ENCODE measurements at regions not wholly inside any gene's neighbourhood (a gene's known extent, or its start where the extent isn't known, plus 50 kb on each side); places are given as distances from the start of the nearest gene placed in this dataset.
"Not testable (repeated sequence)": the region's sequence is repeated elsewhere in the genome, so short reads cannot be mapped to it uniquely, and the experiment has no call there.

DNA sequence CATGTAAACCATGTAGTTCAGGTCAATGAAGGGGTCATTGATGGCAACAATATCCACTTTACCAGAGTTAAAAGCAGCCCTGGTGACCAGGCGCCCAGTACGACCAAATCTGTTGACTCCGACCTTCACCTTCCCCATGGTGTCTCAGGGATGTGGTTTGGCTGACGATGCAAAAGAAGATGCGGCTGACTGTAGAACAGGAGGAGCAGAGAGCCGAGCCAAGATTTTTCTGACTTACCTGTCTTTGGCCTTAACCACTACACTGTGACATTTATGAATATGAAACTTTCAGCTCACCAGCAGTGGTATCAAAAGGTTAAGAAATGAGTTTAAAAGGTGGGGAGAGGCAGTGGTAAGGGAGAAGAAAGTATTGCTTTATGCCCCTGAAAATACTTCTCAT is 309.8 kb downstream of the BCOR start:
- H3K36me3 ChIP-seq (ENCODE audit: control insufficient read depth, insufficient read depth, low read length) = no peaks in the 10 kb centered on the region
- no CpG with 5 or more reads among the region's 6 CpGs for WGBS (ENCODE audit: insufficient coverage, low lambda C conversion rate)
- H3K27ac ChIP-seq (ENCODE audit: low read length) = no peak overlapping the region
- H3K4me3 ChIP-seq (ENCODE audit: low read length) = no peak overlapping the region
- H3K9me3 ChIP-seq (ENCODE audit: control insufficient read depth, low read depth, low read length) = no peaks in the 10 kb centered on the region
- no peaks in the 10 kb centered on the region for H3K27me3 ChIP-seq (ENCODE audit: control insufficient read depth, insufficient read depth, low read length)
- no peaks in the 10 kb centered on the region for H3K4me1 ChIP-seq (ENCODE audit: control insufficient read depth, insufficient read depth, low read length)
- DNase-seq = no peak

DNA sequence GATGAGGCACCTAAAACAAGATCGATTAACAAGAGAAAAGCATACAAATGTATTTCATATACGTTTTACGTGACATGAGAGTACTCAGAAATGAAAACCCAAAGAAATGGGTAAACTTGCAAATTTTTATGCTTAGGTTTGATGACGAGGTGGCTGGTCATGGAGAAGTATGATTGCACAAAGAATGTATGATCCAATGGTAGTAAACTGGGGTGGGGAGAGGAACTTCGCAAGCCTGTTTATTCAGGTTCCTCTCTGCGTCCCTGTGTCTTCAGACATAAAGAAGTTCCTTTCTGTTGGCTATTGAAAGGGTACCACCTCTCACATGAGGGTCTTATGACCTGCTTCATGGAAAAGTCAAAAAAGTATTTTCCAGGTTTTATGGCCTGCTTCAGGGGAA is 309.2 kb downstream of the BCOR start:
- Histone ChIP-seq H3K4me3 (ENCODE audit: low read length) (no peak overlapping the region), H3K36me3 (ENCODE audit: control insufficient read depth, insufficient read depth, low read length) (no peaks in the 10 kb centered on the region), H3K9me3 (ENCODE audit: control insufficient read depth, low read depth, low read length) (no peaks in the 10 kb centered on the region), H3K27me3 (ENCODE audit: control insufficient read depth, insufficient read depth, low read length) (no peaks in the 10 kb centered on the region), H3K27ac (ENCODE audit: low read length) (no peak overlapping the region), H3K4me1 (ENCODE audit: control insufficient read depth, insufficient read depth, low read length) (no peaks in the 10 kb centered on the region)
- no CpG with 5 or more reads among the region's 6 CpGs for WGBS (ENCODE audit: insufficient coverage, low lambda C conversion rate)
- DNase-seq = no peak

DNA sequence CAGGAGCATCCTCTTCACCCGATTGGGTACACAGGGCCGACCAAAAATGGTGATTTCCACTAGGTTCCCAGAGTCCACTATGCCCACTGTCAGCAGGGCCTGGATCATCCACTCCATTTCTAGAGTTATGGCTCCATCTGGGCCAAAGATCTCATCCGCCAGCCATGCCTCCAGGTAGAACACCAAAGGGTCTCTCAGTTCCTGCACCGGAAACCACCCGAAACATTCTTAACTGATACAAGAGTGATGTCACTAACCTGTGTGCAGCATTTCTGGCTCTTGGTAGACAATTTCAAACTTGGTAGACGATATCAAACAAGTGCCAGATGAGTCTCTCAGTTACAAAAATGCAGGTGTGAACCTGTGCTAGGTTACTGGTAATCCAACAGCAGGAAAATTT is 306.1 kb downstream of the BCOR start:
- H3K4me3 ChIP-seq (ENCODE audit: low read length) = no peak overlapping the region
- WGBS (ENCODE audit: insufficient coverage, low lambda C conversion rate) = no CpG with 5 or more reads among the region's 6 CpGs
- H3K27me3 ChIP-seq (ENCODE audit: control insufficient read depth, insufficient read depth, low read length) = no peaks in the 10 kb centered on the region
- H3K9me3 ChIP-seq (ENCODE audit: control insufficient read depth, low read depth, low read length) = no peaks in the 10 kb centered on the region
- H3K36me3 ChIP-seq (ENCODE audit: control insufficient read depth, insufficient read depth, low read length) = no peaks in the 10 kb centered on the region
- no peaks in the 10 kb centered on the region for H3K4me1 ChIP-seq (ENCODE audit: control insufficient read depth, insufficient read depth, low read length)
- H3K27ac ChIP-seq (ENCODE audit: low read length) = no peak overlapping the region
- DNase-seq = no peak

DNA sequence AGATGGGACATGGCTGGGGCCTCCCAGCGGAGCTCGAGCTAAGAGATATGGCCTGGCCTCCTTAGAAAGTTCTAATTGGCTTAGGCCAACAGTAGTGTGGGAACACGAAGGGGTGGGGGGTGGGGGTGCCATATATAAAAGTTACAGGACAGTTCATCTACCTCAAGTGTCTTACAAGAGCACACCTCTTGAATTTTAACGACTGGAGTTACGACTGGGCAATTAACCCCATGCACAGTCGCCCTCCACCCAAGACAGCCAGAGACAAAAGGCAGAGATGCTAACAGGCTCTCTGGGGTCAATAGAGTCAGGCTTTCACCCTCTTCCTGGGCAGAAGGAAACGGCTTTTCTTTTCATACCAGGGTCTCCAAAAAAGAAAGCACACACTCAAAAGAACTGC is 302.2 kb downstream of the BCOR start:
- H3K4me1 ChIP-seq (ENCODE audit: control insufficient read depth, insufficient read depth, low read length) = no peaks in the 10 kb centered on the region
- no peaks in the 10 kb centered on the region for H3K27me3 ChIP-seq (ENCODE audit: control insufficient read depth, insufficient read depth, low read length)
- no peak overlapping the region for H3K27ac ChIP-seq (ENCODE audit: low read length)
- WGBS (ENCODE audit: insufficient coverage, low lambda C conversion rate) = no CpG with 5 or more reads among the region's 7 CpGs
- no peak for DNase-seq
- H3K36me3 ChIP-seq (ENCODE audit: control insufficient read depth, insufficient read depth, low read length) = no peaks in the 10 kb centered on the region
- no peaks in the 10 kb centered on the region for H3K9me3 ChIP-seq (ENCODE audit: control insufficient read depth, low read depth, low read length)
- no peak overlapping the region for H3K4me3 ChIP-seq (ENCODE audit: low read length)

DNA sequence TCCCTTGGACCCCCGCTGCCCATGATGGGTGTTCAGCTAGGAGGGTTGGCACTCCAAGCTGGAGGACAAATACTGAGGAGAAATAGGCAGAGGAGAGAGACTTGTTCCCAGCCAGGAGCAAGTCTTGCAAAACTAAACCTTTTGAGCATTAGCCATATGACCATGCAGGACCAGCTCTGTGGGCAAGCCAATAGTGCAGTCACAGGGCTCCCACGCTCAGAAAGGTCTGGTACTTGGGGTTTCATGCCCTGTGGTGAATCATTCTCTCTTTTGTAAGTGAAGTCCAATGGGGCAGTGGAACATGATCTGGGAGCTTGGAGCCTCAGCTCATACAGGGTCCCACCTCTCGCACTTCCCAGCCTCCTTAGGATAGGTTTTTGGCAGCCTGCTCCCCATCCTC is 300.9 kb downstream of the BCOR start:
- no CpG with 5 or more reads among the region's 3 CpGs for WGBS (ENCODE audit: insufficient coverage, low lambda C conversion rate)
- H3K36me3 ChIP-seq (ENCODE audit: control insufficient read depth, insufficient read depth, low read length) = no peaks in the 10 kb centered on the region
- DNase-seq = no peak
- H3K4me3 ChIP-seq (ENCODE audit: low read length) = no peak overlapping the region
- H3K9me3 ChIP-seq (ENCODE audit: control insufficient read depth, low read depth, low read length) = no peaks in the 10 kb centered on the region
- H3K27ac ChIP-seq (ENCODE audit: low read length) = no peak overlapping the region
- no peaks in the 10 kb centered on the region for H3K4me1 ChIP-seq (ENCODE audit: control insufficient read depth, insufficient read depth, low read length)
- H3K27me3 ChIP-seq (ENCODE audit: control insufficient read depth, insufficient read depth, low read length) = no peaks in the 10 kb centered on the region

DNA sequence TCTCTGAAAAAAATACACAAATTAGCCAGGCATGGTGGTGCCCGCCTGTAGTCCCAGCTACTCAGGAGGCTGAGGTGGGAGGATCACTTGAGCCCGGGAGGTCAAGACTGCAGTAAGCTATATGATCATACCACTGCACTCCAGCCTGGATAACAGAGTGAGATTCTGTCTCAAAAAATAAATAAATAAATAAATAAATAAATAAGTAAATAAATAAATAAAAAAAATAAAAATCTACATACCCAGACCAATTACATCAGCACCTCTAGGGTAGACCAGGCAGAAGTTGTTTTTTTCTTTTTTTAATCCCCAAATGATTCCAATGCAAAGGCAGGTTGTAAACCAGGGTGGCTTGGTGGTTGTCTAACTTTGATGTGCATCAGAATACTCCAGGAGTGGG is 299.3 kb downstream of the BCOR start:
- not testable (repeated sequence) for H3K4me3 ChIP-seq (ENCODE audit: low read length); DNase-seq; H3K27ac ChIP-seq (ENCODE audit: low read length); H3K27me3 ChIP-seq (ENCODE audit: control insufficient read depth, insufficient read depth, low read length); H3K36me3 ChIP-seq (ENCODE audit: control insufficient read depth, insufficient read depth, low read length); H3K4me1 ChIP-seq (ENCODE audit: control insufficient read depth, insufficient read depth, low read length); H3K9me3 ChIP-seq (ENCODE audit: control insufficient read depth, low read depth, low read length)
- no CpG with 5 or more reads among the region's 2 CpGs for WGBS (ENCODE audit: insufficient coverage, low lambda C conversion rate)

DNA sequence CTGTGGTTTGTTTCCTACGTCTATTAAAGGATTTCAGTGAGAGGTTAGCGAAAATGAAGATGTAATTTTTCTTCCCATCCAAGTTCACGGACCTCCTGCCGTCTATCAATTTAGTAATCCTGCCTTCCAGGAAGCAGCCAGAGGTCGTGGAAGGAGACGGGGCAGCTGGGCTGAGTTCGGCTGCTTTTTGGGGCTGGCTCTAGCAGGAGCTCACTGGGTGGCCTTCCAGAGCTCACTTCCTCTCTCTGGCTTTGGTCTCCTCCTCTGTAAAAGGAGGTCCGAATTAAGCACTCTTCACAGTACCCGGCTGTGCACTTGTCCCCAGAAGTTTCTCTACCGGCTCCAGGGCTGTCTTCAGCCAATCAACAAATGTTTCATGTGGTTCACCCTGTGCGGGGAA is 295.4 kb downstream of the BCOR start:
- WGBS (ENCODE audit: insufficient coverage, low lambda C conversion rate) = no CpG with 5 or more reads among the region's 11 CpGs
- no peaks in the 10 kb centered on the region for H3K27me3 ChIP-seq (ENCODE audit: control insufficient read depth, insufficient read depth, low read length)
- H3K9me3 ChIP-seq (ENCODE audit: control insufficient read depth, low read depth, low read length) = no peaks in the 10 kb centered on the region
- DNase-seq = no peak
- no peak overlapping the region for H3K4me3 ChIP-seq (ENCODE audit: low read length)
- no peaks in the 10 kb centered on the region for H3K36me3 ChIP-seq (ENCODE audit: control insufficient read depth, insufficient read depth, low read length)
- no peaks in the 10 kb centered on the region for H3K4me1 ChIP-seq (ENCODE audit: control insufficient read depth, insufficient read depth, low read length)
- no peak overlapping the region for H3K27ac ChIP-seq (ENCODE audit: low read length)

DNA sequence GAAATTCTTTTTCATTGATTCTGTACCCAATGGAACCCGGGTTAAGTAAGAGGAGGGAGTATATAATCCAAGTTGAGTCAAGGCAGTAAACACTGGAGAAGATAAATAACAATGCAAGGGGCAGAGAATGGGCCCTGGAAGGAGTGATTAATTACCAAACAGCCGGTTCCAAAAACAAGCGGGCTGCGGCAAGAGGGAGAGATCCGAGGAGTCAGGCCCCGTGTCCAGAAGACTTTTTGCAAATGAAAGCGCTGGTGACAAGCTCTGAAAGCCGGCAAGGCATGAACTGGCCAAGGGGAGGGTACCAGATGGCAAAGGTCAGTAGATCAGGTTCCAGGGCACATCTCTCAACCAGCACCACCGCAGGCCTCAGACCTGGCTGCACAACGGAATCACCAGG is 294.9 kb downstream of the BCOR start:
- no peak for DNase-seq
- Histone ChIP-seq H3K9me3 (ENCODE audit: control insufficient read depth, low read depth, low read length) (no peaks in the 10 kb centered on the region), H3K27me3 (ENCODE audit: control insufficient read depth, insufficient read depth, low read length) (no peaks in the 10 kb centered on the region), H3K36me3 (ENCODE audit: control insufficient read depth, insufficient read depth, low read length) (no peaks in the 10 kb centered on the region), H3K4me1 (ENCODE audit: control insufficient read depth, insufficient read depth, low read length) (no peaks in the 10 kb centered on the region), H3K4me3 (ENCODE audit: low read length) (no peak overlapping the region), H3K27ac (ENCODE audit: low read length) (no peak overlapping the region)
- no CpG with 5 or more reads among the region's 10 CpGs for WGBS (ENCODE audit: insufficient coverage, low lambda C conversion rate)

DNA sequence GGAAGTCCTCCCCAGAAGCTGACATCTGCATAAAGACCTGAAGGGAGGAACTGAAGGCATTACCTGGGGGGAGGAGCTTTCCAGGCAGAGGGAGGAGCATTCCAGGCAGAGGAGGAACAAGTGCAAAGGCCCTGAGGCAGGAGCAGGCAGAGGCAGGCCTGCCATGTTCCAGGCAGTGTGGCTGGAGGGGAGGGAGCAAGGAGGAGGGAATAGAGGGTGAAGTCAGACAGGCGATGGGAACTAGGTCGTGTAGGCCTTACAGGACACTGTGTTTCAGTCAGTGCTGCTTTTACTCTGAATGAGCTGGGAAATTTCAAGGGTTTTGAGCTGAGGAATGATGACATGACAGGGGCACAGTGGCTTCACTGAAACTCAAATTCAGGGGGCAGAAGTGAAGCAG is 292.7 kb downstream of the BCOR start:
- no CpG with 5 or more reads among the region's 2 CpGs for WGBS (ENCODE audit: insufficient coverage, low lambda C conversion rate)
- DNase-seq = no peak
- H3K9me3 ChIP-seq (ENCODE audit: control insufficient read depth, low read depth, low read length) = no peaks in the 10 kb centered on the region

DNA sequence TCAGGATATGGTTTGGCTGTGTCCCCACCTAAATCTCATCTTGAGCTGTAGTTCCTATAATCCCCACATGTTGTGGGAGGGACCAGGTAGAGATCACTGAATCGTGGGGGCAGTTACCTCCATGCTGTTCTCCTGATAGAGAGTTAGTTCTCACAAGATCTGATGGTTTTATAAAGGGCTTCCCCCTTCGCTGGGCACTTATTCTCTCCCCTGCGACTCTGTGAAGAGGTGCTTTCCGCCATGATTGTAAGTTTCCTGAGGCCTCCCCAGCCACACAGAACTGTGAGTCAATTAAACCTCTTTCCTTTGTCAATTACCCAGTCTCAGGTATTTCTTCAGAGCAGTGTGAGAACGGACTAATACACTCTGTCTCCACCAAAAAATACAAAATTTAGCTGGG is 291.9 kb downstream of the BCOR start:
- DNase-seq = no peak
- WGBS (ENCODE audit: insufficient coverage, low lambda C conversion rate) = no CpG with 5 or more reads among the region's 5 CpGs
- no peak overlapping the region for H3K4me3 ChIP-seq (ENCODE audit: low read length)

More for the DNA sequence above, 292.7 kb downstream of the BCOR start:
- Histone ChIP-seq H3K4me3 (ENCODE audit: low read length) (no peak overlapping the region), H3K4me1 (ENCODE audit: control insufficient read depth, insufficient read depth, low read length) (no peaks in the 10 kb centered on the region), H3K27ac (ENCODE audit: low read length) (no peak overlapping the region), H3K27me3 (ENCODE audit: control insufficient read depth, insufficient read depth, low read length) (no peaks in the 10 kb centered on the region), H3K36me3 (ENCODE audit: control insufficient read depth, insufficient read depth, low read length) (no peaks in the 10 kb centered on the region)

DNA sequence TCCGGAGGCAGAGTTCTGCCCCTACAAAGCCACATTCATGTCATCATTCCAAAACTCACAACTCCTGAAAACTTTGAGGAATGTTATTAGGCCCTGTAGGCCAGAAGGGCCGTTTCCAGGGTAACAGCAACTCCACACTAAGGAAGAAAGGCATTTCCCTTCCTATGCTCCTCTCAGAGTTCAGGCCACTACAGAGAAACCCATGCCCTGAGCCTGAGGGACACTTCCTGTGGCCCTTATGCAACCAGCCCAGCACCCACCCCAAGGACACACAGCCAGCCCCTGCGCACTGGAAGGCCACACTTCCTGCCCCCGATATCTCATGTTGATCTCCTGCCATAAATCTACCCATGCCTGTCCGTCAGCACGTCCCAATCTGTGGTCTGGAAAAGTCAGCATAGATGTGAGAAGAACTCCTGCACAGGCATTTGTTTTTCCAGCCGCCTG is 289.3 kb downstream of the BCOR start:
- no peak for DNase-seq
- Histone ChIP-seq H3K27me3 (ENCODE audit: control insufficient read depth, insufficient read depth, low read length) (no peaks in the 10 kb centered on the region), H3K36me3 (ENCODE audit: control insufficient read depth, insufficient read depth, low read length) (no peaks in the 10 kb centered on the region), H3K4me3 (ENCODE audit: low read length) (no peak overlapping the region), H3K27ac (ENCODE audit: low read length) (no peak overlapping the region), H3K4me1 (ENCODE audit: control insufficient read depth, insufficient read depth, low read length) (no peaks in the 10 kb centered on the region), H3K9me3 (ENCODE audit: control insufficient read depth, low read depth, low read length) (no peaks in the 10 kb centered on the region)
- WGBS (ENCODE audit: insufficient coverage, low lambda C conversion rate) = no CpG with 5 or more reads among the region's 7 CpGs

More for the DNA sequence above, 291.9 kb downstream of the BCOR start:
- no peaks in the 10 kb centered on the region for H3K9me3 ChIP-seq (ENCODE audit: control insufficient read depth, low read depth, low read length)
- no peaks in the 10 kb centered on the region for H3K27me3 ChIP-seq (ENCODE audit: control insufficient read depth, insufficient read depth, low read length)
- H3K4me1 ChIP-seq (ENCODE audit: control insufficient read depth, insufficient read depth, low read length) = no peaks in the 10 kb centered on the region
- H3K36me3 ChIP-seq (ENCODE audit: control insufficient read depth, insufficient read depth, low read length) = no peaks in the 10 kb centered on the region
- no peak overlapping the region for H3K27ac ChIP-seq (ENCODE audit: low read length)
